PC-3 (cell line): ENCODE measurements at regions not wholly inside any gene's neighbourhood (a gene's known extent, or its start where the extent isn't known, plus 50 kb on each side); places are given as distances from the start of the nearest gene placed in this dataset.

Source experiments
- EZH2phosphoT487 ChIP-seq: fragments of 300-600 bp; sonication (generic); IDR thresholded peaks from 2 replicates; pipeline ENCODE4 v1.6.1; 2018; ENCODE audit warnings: mild to moderate bottlenecking, antibody characterized with exemption, low read length, borderline replicate concordance
- TF ChIP-seq, protein P1 (sequence below): fragments of 300-600 bp; sonication (generic); conservative IDR thresholded peaks from 2 replicates; pipeline ENCODE4 v1.5.1; 2017; ENCODE audit warnings: antibody characterized with exemption, low read depth, mild to moderate bottlenecking, low read length

DNA sequence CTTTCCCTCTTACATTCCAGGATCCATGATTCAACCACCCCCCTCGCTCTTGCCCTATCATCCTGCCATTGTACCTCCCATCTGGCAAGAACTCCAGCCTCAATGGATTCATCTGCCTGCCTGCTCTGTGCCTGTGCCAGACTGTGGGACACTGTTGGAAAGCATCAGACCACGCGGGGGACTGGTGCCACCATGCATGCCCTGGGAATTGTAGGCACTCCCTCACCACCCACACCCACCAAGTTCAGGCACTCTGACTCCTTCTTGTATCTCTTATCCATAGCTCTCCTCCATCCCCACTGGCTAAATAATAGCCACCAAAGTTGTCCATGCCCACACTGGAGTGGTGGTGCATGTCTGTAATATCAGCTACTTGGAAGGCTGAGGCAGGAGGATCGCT is 143.8 kb downstream of the TPRA1 start:
- TF ChIP-seq, protein P1, sequence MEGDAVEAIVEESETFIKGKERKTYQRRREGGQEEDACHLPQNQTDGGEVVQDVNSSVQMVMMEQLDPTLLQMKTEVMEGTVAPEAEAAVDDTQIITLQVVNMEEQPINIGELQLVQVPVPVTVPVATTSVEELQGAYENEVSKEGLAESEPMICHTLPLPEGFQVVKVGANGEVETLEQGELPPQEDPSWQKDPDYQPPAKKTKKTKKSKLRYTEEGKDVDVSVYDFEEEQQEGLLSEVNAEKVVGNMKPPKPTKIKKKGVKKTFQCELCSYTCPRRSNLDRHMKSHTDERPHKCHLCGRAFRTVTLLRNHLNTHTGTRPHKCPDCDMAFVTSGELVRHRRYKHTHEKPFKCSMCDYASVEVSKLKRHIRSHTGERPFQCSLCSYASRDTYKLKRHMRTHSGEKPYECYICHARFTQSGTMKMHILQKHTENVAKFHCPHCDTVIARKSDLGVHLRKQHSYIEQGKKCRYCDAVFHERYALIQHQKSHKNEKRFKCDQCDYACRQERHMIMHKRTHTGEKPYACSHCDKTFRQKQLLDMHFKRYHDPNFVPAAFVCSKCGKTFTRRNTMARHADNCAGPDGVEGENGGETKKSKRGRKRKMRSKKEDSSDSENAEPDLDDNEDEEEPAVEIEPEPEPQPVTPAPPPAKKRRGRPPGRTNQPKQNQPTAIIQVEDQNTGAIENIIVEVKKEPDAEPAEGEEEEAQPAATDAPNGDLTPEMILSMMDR, result no peak
- TF ChIP-seq EZH2phosphoT487, result no peak
